H9 (cell line): ENCODE measurements at regions not wholly inside any gene's neighbourhood (a gene's known extent, or its start where the extent isn't known, plus 50 kb on each side); places are given as distances from the start of the nearest gene placed in this dataset.

ENCODE experiments used
- DNase-seq: peaks from one replicate; pipeline ENCODE4 v3.0.0-alpha.2; 2017
- H2AFZ ChIP-seq: one replicate; pipeline ENCODE4 v1.6.1; 2013; ENCODE audit warnings: mild to moderate bottlenecking, low read length, control low read depth, moderate library complexity
- H2AK5ac ChIP-seq: 2 replicates; pipeline ENCODE4 v1.6.1; 2013; ENCODE audit warnings: low read length, control low read depth, mixed read lengths; ENCODE audit not compliant: insufficient read length
- H2BK120ac ChIP-seq: one replicate; pipeline ENCODE4 v1.6.1; 2013; ENCODE audit warnings: low read depth, mild to moderate bottlenecking, low read length, control low read depth, inconsistent platforms; ENCODE audit not compliant: poor library complexity, severe bottlenecking
- H2BK12ac ChIP-seq: 2 replicates; pipeline ENCODE4 v1.6.1; 2013; ENCODE audit warnings: low read length, control low read depth, mixed read lengths, low read depth; ENCODE audit not compliant: insufficient read length
- H2BK15ac ChIP-seq: 2 replicates; pipeline ENCODE4 v1.6.1; 2013; ENCODE audit warnings: low read depth, low read length, control low read depth
- H2BK20ac ChIP-seq: one replicate; pipeline ENCODE4 v1.6.1; 2013; ENCODE audit warnings: low read depth, mild to moderate bottlenecking, low read length, control low read depth, inconsistent platforms; ENCODE audit not compliant: poor library complexity, severe bottlenecking
- H2BK5ac ChIP-seq: 2 replicates; pipeline ENCODE4 v1.6.1; 2013; ENCODE audit warnings: low read length, control low read depth, mixed read lengths; ENCODE audit not compliant: insufficient read length
- H3K14ac ChIP-seq: 2 replicates; pipeline ENCODE4 v1.6.1; 2013; ENCODE audit warnings: low read length, control low read depth; ENCODE audit not compliant: insufficient read depth
- H3K18ac ChIP-seq: 2 replicates; pipeline ENCODE4 v1.6.1; 2013; ENCODE audit warnings: low read depth, mild to moderate bottlenecking, mixed read lengths, low read length, control low read depth; ENCODE audit not compliant: insufficient read length
- H3K23ac ChIP-seq: 2 replicates; pipeline ENCODE4 v1.6.1; 2013; ENCODE audit warnings: low read length, control low read depth, mixed read lengths, low read depth; ENCODE audit not compliant: insufficient read length
- H3K23me2 ChIP-seq: 2 replicates; pipeline ENCODE4 v1.6.1; 2013; ENCODE audit warnings: low read depth, mild to moderate bottlenecking, mixed read lengths, low read length, control low read depth; ENCODE audit not compliant: insufficient read length, poor library complexity, severe bottlenecking
- H3K27ac ChIP-seq: 2 replicates; pipeline ENCODE4 v1.5.1; 2013; ENCODE audit warnings: low read length, control low read depth, mixed read lengths, low read depth; ENCODE audit not compliant: insufficient read length
- H3K27me3 ChIP-seq: 2 replicates; pipeline ENCODE4 v1.6.1; 2013; ENCODE audit warnings: low read length, control low read depth, inconsistent platforms; ENCODE audit not compliant: insufficient read depth
- H3K4ac ChIP-seq: 2 replicates; pipeline ENCODE4 v1.6.1; 2013; ENCODE audit warnings: low read depth, mild to moderate bottlenecking, control low read depth, inconsistent platforms, low read length, moderate library complexity
- H3K4me1 ChIP-seq: 2 replicates; pipeline ENCODE4 v1.6.1; 2013; ENCODE audit warnings: low read length, control low read depth, inconsistent platforms; ENCODE audit not compliant: insufficient read depth
- H3K4me2 ChIP-seq: 2 replicates; pipeline ENCODE4 v1.6.1; 2013; ENCODE audit warnings: low read length, control low read depth, mixed read lengths; ENCODE audit not compliant: insufficient read length, insufficient read depth
- H3K56ac ChIP-seq: 2 replicates; pipeline ENCODE4 v1.6.1; 2013; ENCODE audit warnings: low read depth, mild to moderate bottlenecking, mixed read lengths, low read length, control low read depth; ENCODE audit not compliant: insufficient read length
- H3K79me1 ChIP-seq: 2 replicates; pipeline ENCODE4 v1.6.1; 2013; ENCODE audit warnings: low read depth, mild to moderate bottlenecking, moderate library complexity, low read length, control low read depth, inconsistent platforms; ENCODE audit not compliant: insufficient read depth, poor library complexity, severe bottlenecking
- H3K79me2 ChIP-seq: 2 replicates; pipeline ENCODE4 v1.6.1; 2013; ENCODE audit warnings: low read length, control low read depth, inconsistent platforms; ENCODE audit not compliant: insufficient read depth
- H3K9ac ChIP-seq: 2 replicates; pipeline ENCODE4 v1.6.1; 2013; ENCODE audit warnings: low read length, control low read depth, mixed read lengths; ENCODE audit not compliant: insufficient read length; ENCODE audit errors: extremely low read depth
- H3K9me3 ChIP-seq: one replicate; pipeline ENCODE4 v1.6.1; 2013; ENCODE audit warnings: low read depth, low read length, inconsistent platforms; ENCODE audit not compliant: control insufficient read depth
- H3T11ph ChIP-seq: one replicate; pipeline ENCODE4 v1.6.1; 2013; ENCODE audit warnings: mild to moderate bottlenecking, low read length, control low read depth, inconsistent platforms
- H4K20me1 ChIP-seq: one replicate; pipeline ENCODE4 v1.6.1; 2013; ENCODE audit not compliant: control insufficient read depth, insufficient read length, insufficient read depth
- H4K5ac ChIP-seq: 2 replicates; pipeline ENCODE4 v1.6.1; 2013; ENCODE audit warnings: low read depth, mild to moderate bottlenecking, mixed read lengths, low read length, control low read depth; ENCODE audit not compliant: insufficient read length
- H4K8ac ChIP-seq: replicated peaks from 2 replicates; pipeline ENCODE4 v1.6.1; 2013; ENCODE audit warnings: low read length, control low read depth, mixed read lengths, low read depth; ENCODE audit not compliant: insufficient read length
- H4K91ac ChIP-seq: 2 replicates; pipeline ENCODE4 v1.6.1; 2013; ENCODE audit warnings: low read depth, mild to moderate bottlenecking, moderate library complexity, mixed read lengths, low read length, control low read depth; ENCODE audit not compliant: insufficient read length
- H3K27ac Mint-ChIP-seq, 3 experiments: 2 replicates in 2 of 3; 3 replicates in 1 of 3; pipeline ENCODE4 v1.8.0; 2020 to 2021; ENCODE audit warnings: mixed read lengths in 3 of 3, mild to moderate bottlenecking in 1 of 3, moderate library complexity in 1 of 3
- H3K27me3 Mint-ChIP-seq: 2 replicates; pipeline ENCODE4 v1.8.0; 2021; ENCODE audit warnings: low read depth, mild to moderate bottlenecking, moderate library complexity, mixed read lengths
- H3K36me3 Mint-ChIP-seq, 3 experiments: 2 replicates in 2 of 3; 3 replicates in 1 of 3; pipeline ENCODE4 v1.8.0; 2020 to 2021; ENCODE audit warnings: low read depth in 3 of 3, mixed read lengths in 3 of 3; ENCODE audit not compliant: insufficient read depth in 1 of 3
- H3K4me1 Mint-ChIP-seq, 2 experiments: 2 replicates each; pipeline ENCODE4 v1.8.0; 2020; ENCODE audit warnings: mixed read lengths in 2 of 2
- H3K4me3 Mint-ChIP-seq, 2 experiments: 2 replicates in 1 of 2; 3 replicates in 1 of 2; pipeline ENCODE4 v1.8.0; 2020 to 2021; ENCODE audit warnings: mild to moderate bottlenecking in 2 of 2, mixed read lengths in 2 of 2, moderate library complexity in 1 of 2
- H3K9me3 Mint-ChIP-seq, 2 experiments: 2 replicates in 1 of 2; 3 replicates in 1 of 2; pipeline ENCODE4 v1.8.0; 2020; ENCODE audit warnings: mild to moderate bottlenecking in 2 of 2, mixed read lengths in 2 of 2, moderate library complexity in 1 of 2
- CTCF ChIP-seq: fragments of 200-600 bp; sonication (generic); conservative IDR thresholded peaks from 3 replicates; pipeline ENCODE4 v1.8.0; 2021; ENCODE audit warnings: antibody characterized with exemption, mild to moderate bottlenecking
- WGBS: extraction: QIAGEN DNeasy Blood & Tissue Kit; methylation state at CpG from one replicate; pipeline ENCODE4 v1.1.7; 2013; ENCODE audit warnings: missing lambda C conversion rate, low lambda C conversion rate, mixed read lengths; ENCODE audit not compliant: insufficient read length; ENCODE audit errors: extremely low coverage; 5-methylcytosine and 5-hydroxymethylcytosine counted together

- Histone ChIP-seq H3K23me2 (no peaks in the 10 kb centered on the region), H3K79me2 (no peaks in the 10 kb centered on the region), H4K91ac (no peak overlapping the region), H2BK12ac (no peak overlapping the region), H3K27ac (no peak overlapping the region), H3K14ac (no peak overlapping the region), H3K4me1 (peaks cover 2% of the 10 kb centered on the region; the same call in 1 of the 2 replicates), H2BK15ac (no peak overlapping the region), H2BK20ac (no peak overlapping the region), H4K5ac (no peak overlapping the region), H3K18ac (no peak overlapping the region), H3K27me3 (no peaks in the 10 kb centered on the region), H2BK5ac (no peak overlapping the region), H4K8ac (no peak overlapping the region), H2AFZ (no peak overlapping the region), H3K23ac (no peak overlapping the region), H4K20me1 (no peaks in the 10 kb centered on the region), H2AK5ac (no peak overlapping the region), H3K4me2 (no peak overlapping the region), H3K9ac (no peak overlapping the region), H3K9me3 (no peaks in the 10 kb centered on the region), H2BK120ac (no peak overlapping the region), H3T11ph (no peak overlapping the region), H3K56ac (no peak overlapping the region), H3K79me1 (no peaks in the 10 kb centered on the region), H3K4ac (no peak overlapping the region)
- Mint-ChIP-seq H3K27ac (no peak overlapping the region), H3K4me3 (no peak overlapping the region), H3K9me3 (no peaks in the 10 kb centered on the region), H3K36me3 (no peaks in the 10 kb centered on the region), H3K4me1 (peaks cover 7 to 13% of the 10 kb centered on the region in 2 experiments), H3K27me3 (peaks cover 1% of the 10 kb centered on the region)
- WGBS: no CpG with 5 or more reads among the region's 2 CpGs
- no peak for TF ChIP-seq CTCF
- no peak for DNase-seq
These were observed 50.0 kb upstream of the ZNF827 start for GRCh38 chr4:145988628-145989027.
